HL-60 (cell line): ENCODE measurements at regions not wholly inside any gene's neighbourhood (a gene's known extent, or its start where the extent isn't known, plus 50 kb on each side); places are given as distances from the start of the nearest gene placed in this dataset.

Source experiments
- DNase-seq, 2 experiments: peaks; one replicate each; pipeline ENCODE4 v3.0.0-alpha.2; 2010 to 2020; ENCODE audit warnings: low read depth in 1 of 2, low spot score in 1 of 2
- H3K27ac ChIP-seq: fragments of 250-450 bp; sonication (Bioruptor Pico); replicated peaks from 2 replicates; pipeline ENCODE4 v1.5.1; 2020; ENCODE audit warnings: mild to moderate bottlenecking, moderate library complexity
- H3K27me3 ChIP-seq: fragments of 250-450 bp; sonication (Bioruptor Pico); 2 replicates; pipeline ENCODE4 v1.5.1; 2021; ENCODE audit warnings: mild to moderate bottlenecking, moderate library complexity; ENCODE audit not compliant: insufficient read depth, poor library complexity, severe bottlenecking
- H3K4me3 ChIP-seq: replicated peaks from 2 replicates; pipeline ENCODE4 v1.5.1; 2011; ENCODE audit warnings: mild to moderate bottlenecking, control low read depth, low read length; ENCODE audit not compliant: insufficient read depth
- CTCF ChIP-seq: IDR thresholded peaks from one replicate; pipeline ENCODE4 v1.5.1; 2011; ENCODE audit warnings: low read length, control low read depth, inconsistent platforms; ENCODE audit not compliant: insufficient read depth
- GABPA ChIP-seq: IDR thresholded peaks from 2 replicates; pipeline ENCODE4 v1.6.1; 2012; ENCODE audit warnings: low read depth
- POLR2AphosphoS5 ChIP-seq: IDR thresholded peaks from 2 replicates; pipeline ENCODE4 v1.6.1; 2012; ENCODE audit warnings: low read depth
- REST ChIP-seq: IDR thresholded peaks from 2 replicates; pipeline ENCODE4 v1.6.1; 2012; ENCODE audit warnings: low read depth; ENCODE audit not compliant: insufficient replicate concordance
- SPI1 ChIP-seq: IDR thresholded peaks from 2 replicates; pipeline ENCODE4 v1.6.1; 2012; ENCODE audit warnings: low read depth, mild to moderate bottlenecking, borderline replicate concordance

GRCh38 chr17:72486806-72487205 lies 366.0 kb downstream of the SOX9 start:
- TF ChIP-seq SPI1 (no peak), CTCF (no peak), GABPA (no peak), REST (no peak)
- H3K27me3 ChIP-seq, result no peaks in the 10 kb centered on the region
- no peak overlapping the region for H3K27ac ChIP-seq

GRCh38 chr17:72487731-72488494 lies 367.1 kb downstream of the SOX9 start:
- DNase-seq, result no peak
- no peak for TF ChIP-seq GABPA
- no peak for TF ChIP-seq POLR2AphosphoS5
- TF ChIP-seq CTCF, result no peak
- no peak for TF ChIP-seq SPI1
- no peak for TF ChIP-seq REST
- H3K4me3 ChIP-seq, result no peak overlapping the region
- H3K27ac ChIP-seq, result no peak overlapping the region
- no peaks in the 10 kb centered on the region for H3K27me3 ChIP-seq

More at GRCh38 chr17:72486806-72487205, 366.0 kb downstream of the SOX9 start:
- DNase-seq, result no peak
- no peak overlapping the region for H3K4me3 ChIP-seq

- TF ChIP-seq REST, result no peak
- Histone ChIP-seq H3K27ac (no peak overlapping the region), H3K27me3 (no peaks in the 10 kb centered on the region), H3K4me3 (no peak overlapping the region)
- no peak for DNase-seq
Measured at GRCh38 chr17:72488555-72489271, 367.9 kb downstream of the SOX9 start.
